GM12865 (cell line): ENCODE measurements at regions not wholly inside any gene's neighbourhood (a gene's known extent, or its start where the extent isn't known, plus 50 kb on each side); places are given as distances from the start of the nearest gene placed in this dataset.

Experiments used
- DNase-seq: peaks from one replicate; pipeline ENCODE4 v3.0.0; 2010; ENCODE audit warnings: low read depth
- H3K4me3 ChIP-seq: 2 replicates; pipeline ENCODE4 v1.5.1; 2011; ENCODE audit warnings: mild to moderate bottlenecking, low read depth, low read length, control low read depth
- CTCF ChIP-seq: IDR thresholded peaks from 2 replicates; pipeline ENCODE4 v1.5.1; 2011; ENCODE audit warnings: low read length, control low read depth, low read depth, inconsistent platforms; ENCODE audit not compliant: insufficient read depth; ENCODE audit errors: missing control alignments

GRCh38 chr6:14194483-14194882, 76.9 kb downstream of the CD83 start:
- no peak overlapping the region for H3K4me3 ChIP-seq
- DNase-seq, result no peak
- no peak for TF ChIP-seq CTCF

- DNase-seq, result no peak
- TF ChIP-seq CTCF, result no peak
- H3K4me3 ChIP-seq, result no peak overlapping the region
Measured at GRCh38 chr6:14194976-14195375, 77.4 kb downstream of the CD83 start.

- H3K4me3 ChIP-seq, result no peak overlapping the region
- TF ChIP-seq CTCF, result no peak
- DNase-seq, result no peak
Measured at GRCh38 chr6:14196026-14196425, 78.5 kb downstream of the CD83 start.

GRCh38 chr6:14197118-14197517, 79.5 kb downstream of the CD83 start:
- no peak for DNase-seq
- TF ChIP-seq CTCF, result no peak

GRCh38 chr6:14200047-14200446, 82.5 kb downstream of the CD83 start:
- no peak overlapping the region for H3K4me3 ChIP-seq
- DNase-seq, result no peak
- no peak for TF ChIP-seq CTCF

More at GRCh38 chr6:14197118-14197517, 79.5 kb downstream of the CD83 start:
- no peak overlapping the region for H3K4me3 ChIP-seq

GRCh38 chr6:14202947-14203346, 85.4 kb downstream of the CD83 start:
- no peak for TF ChIP-seq CTCF
- no peak for DNase-seq

GRCh38 chr6:14206391-14206790, 88.8 kb downstream of the CD83 start:
- no peak for TF ChIP-seq CTCF
- H3K4me3 ChIP-seq, result no peak overlapping the region
- no peak for DNase-seq

More at GRCh38 chr6:14202947-14203346, 85.4 kb downstream of the CD83 start:
- no peak overlapping the region for H3K4me3 ChIP-seq
